ENCODE measurements at regions not wholly inside any gene's neighbourhood (a gene's known extent, or its start where the extent isn't known, plus 50 kb on each side); places are given as distances from the start of the nearest gene placed in this dataset.

- no peaks in the 10 kb centered on the region for H3K27me3 ChIP-seq (ENCODE audit: control insufficient read depth, insufficient read depth, low read length)
- no peak overlapping the region for H3K4me2 ChIP-seq (ENCODE audit: extremely low read depth, insufficient read depth, low read length)
- H3K9ac ChIP-seq (ENCODE audit: insufficient read depth, low read length), result no peak overlapping the region
- TF ChIP-seq CTCF (conservative IDR thresholded peaks at IDR 0.05 in 1 of 2, IDR thresholded peaks at IDR 0.05 in 1 of 2; ENCODE audit: low read depth in 1 of 2, low read length in 2 of 2) (no peak), EZH2 (IDR thresholded peaks at IDR 0.05; ENCODE audit: low read length, missing control alignments) (no peak)
- H4K20me1 ChIP-seq (ENCODE audit: control insufficient read depth, extremely low read depth, insufficient read depth, low read length), result no peaks in the 10 kb centered on the region
- H3K36me3 ChIP-seq (ENCODE audit: control insufficient read depth, insufficient read depth, low read length), result no peaks in the 10 kb centered on the region
- no peaks in the 10 kb centered on the region for H3K9me3 ChIP-seq (ENCODE audit: control insufficient read depth, insufficient read depth, low read depth, low read length)
- no peak for DNase-seq (ENCODE audit: low read depth in 2 of 2)
- H3K79me2 ChIP-seq (ENCODE audit: control insufficient read depth, insufficient read depth, low read length), result no peaks in the 10 kb centered on the region
- H2AFZ ChIP-seq (ENCODE audit: low read length), result no peak overlapping the region
- no peak overlapping the region for H3K4me3 ChIP-seq (replicated peaks in 1 of 4; ENCODE audit: control extremely low read depth in 1 of 4, insufficient read depth in 1 of 4, low read depth in 3 of 4, low read length in 4 of 4)
- no peak overlapping the region for H3K27ac ChIP-seq (ENCODE audit: insufficient read depth, low read length)
- no peaks in the 10 kb centered on the region for H3K4me1 ChIP-seq (ENCODE audit: control insufficient read depth, extremely low read depth, insufficient read depth, low read length)
Measured at GRCh38 chr2:2620604-2621003, 289.5 kb upstream of the MYT1L start.

GRCh38 chr2:2619995-2620394 lies 288.9 kb upstream of the MYT1L start:
- Histone ChIP-seq H3K9ac (ENCODE audit: insufficient read depth, low read length) (no peak overlapping the region), H3K4me1 (ENCODE audit: control insufficient read depth, extremely low read depth, insufficient read depth, low read length) (no peaks in the 10 kb centered on the region), H4K20me1 (ENCODE audit: control insufficient read depth, extremely low read depth, insufficient read depth, low read length) (no peaks in the 10 kb centered on the region), H3K27ac (ENCODE audit: insufficient read depth, low read length) (no peak overlapping the region), H3K9me3 (ENCODE audit: control insufficient read depth, insufficient read depth, low read depth, low read length) (no peaks in the 10 kb centered on the region), H3K4me2 (ENCODE audit: extremely low read depth, insufficient read depth, low read length) (no peak overlapping the region), H3K4me3 (replicated peaks in 1 of 4; ENCODE audit: control extremely low read depth in 1 of 4, insufficient read depth in 1 of 4, low read depth in 3 of 4, low read length in 4 of 4) (no peak overlapping the region), H2AFZ (ENCODE audit: low read length) (no peak overlapping the region), H3K36me3 (ENCODE audit: control insufficient read depth, insufficient read depth, low read length) (no peaks in the 10 kb centered on the region), H3K27me3 (ENCODE audit: control insufficient read depth, insufficient read depth, low read length) (no peaks in the 10 kb centered on the region), H3K79me2 (ENCODE audit: control insufficient read depth, insufficient read depth, low read length) (no peaks in the 10 kb centered on the region)
- no peak for DNase-seq (ENCODE audit: low read depth in 2 of 2)
- TF ChIP-seq EZH2 (IDR thresholded peaks at IDR 0.05; ENCODE audit: low read length, missing control alignments) (no peak), CTCF (conservative IDR thresholded peaks at IDR 0.05 in 1 of 2, IDR thresholded peaks at IDR 0.05 in 1 of 2; ENCODE audit: low read depth in 1 of 2, low read length in 2 of 2) (no peak)

GRCh38 chr2:2614452-2614851 lies 283.4 kb upstream of the MYT1L start:
- Histone ChIP-seq H3K9me3 (ENCODE audit: control insufficient read depth, insufficient read depth, low read depth, low read length) (no peaks in the 10 kb centered on the region), H3K36me3 (ENCODE audit: control insufficient read depth, insufficient read depth, low read length) (no peaks in the 10 kb centered on the region), H3K4me1 (ENCODE audit: control insufficient read depth, extremely low read depth, insufficient read depth, low read length) (no peaks in the 10 kb centered on the region), H2AFZ (ENCODE audit: low read length) (no peak overlapping the region), H3K9ac (ENCODE audit: insufficient read depth, low read length) (no peak overlapping the region), H3K4me2 (ENCODE audit: extremely low read depth, insufficient read depth, low read length) (no peak overlapping the region), H3K27ac (ENCODE audit: insufficient read depth, low read length) (no peak overlapping the region), H3K27me3 (ENCODE audit: control insufficient read depth, insufficient read depth, low read length) (no peaks in the 10 kb centered on the region), H3K4me3 (replicated peaks in 1 of 4; ENCODE audit: control extremely low read depth in 1 of 4, insufficient read depth in 1 of 4, low read depth in 3 of 4, low read length in 4 of 4) (no peak overlapping the region), H4K20me1 (ENCODE audit: control insufficient read depth, extremely low read depth, insufficient read depth, low read length) (no peaks in the 10 kb centered on the region), H3K79me2 (ENCODE audit: control insufficient read depth, insufficient read depth, low read length) (no peaks in the 10 kb centered on the region)
- DNase-seq (ENCODE audit: low read depth in 2 of 2), result no peak
- no peak for TF ChIP-seq EZH2 (IDR thresholded peaks at IDR 0.05; ENCODE audit: low read length, missing control alignments)
- TF ChIP-seq CTCF (conservative IDR thresholded peaks at IDR 0.05 in 1 of 2, IDR thresholded peaks at IDR 0.05 in 1 of 2; ENCODE audit: low read depth in 1 of 2, low read length in 2 of 2), result no peak

Data from fibroblast of lung (primary cell).